ENCODE measurements at regions not wholly inside any gene's neighbourhood (a gene's known extent, or its start where the extent isn't known, plus 50 kb on each side); places are given as distances from the start of the nearest gene placed in this dataset.

GRCh38 chr7:53697913-53698312 lies 662.5 kb downstream of the POM121L12 start:
- no TSS peak for BruUV-seq (replicated peaks)
- intact Hi-C loops (cut with micrococcal nuclease) = no loop called here
- RAD21 ChIA-PET (ENCODE audit: low non-redundant PET in 1 of 2, low total read pairs in 2 of 2, uncharacterized antibody in 2 of 2, unreplicated experiment in 2 of 2) = no interaction called here

More at GRCh38 chr7:53697913-53698312, 662.5 kb downstream of the POM121L12 start:
- H3K9me3 ChIP-seq (ENCODE audit: control insufficient read depth in 1 of 2, insufficient read depth in 1 of 2, low read depth in 1 of 2, low read length in 2 of 2) = peaks cover 4 to 17% of the 10 kb centered on the region in 2 experiments; a peak in 3 of 4 replicates
- H3K4me1 ChIP-seq (ENCODE audit: control insufficient read depth in 1 of 2, insufficient read depth in 2 of 2, low read length in 2 of 2) = no peaks in the 10 kb centered on the region
- H3K27me3 ChIP-seq (ENCODE audit: insufficient read depth, low read length) = no peaks in the 10 kb centered on the region
- no peak overlapping the region for H3K4me2 ChIP-seq (ENCODE audit: low read length)
- H3K79me2 ChIP-seq (ENCODE audit: insufficient read depth, low read length) = no peaks in the 10 kb centered on the region
- TF ChIP-seq SP1 (IDR thresholded peaks at IDR 0.05; ENCODE audit: low read depth) (no peak), YY1 (IDR thresholded peaks at IDR 0.05; ENCODE audit: extremely low read depth, insufficient replicate concordance, low read depth, low read length) (no peak), ZNF274 (IDR thresholded peaks at IDR 0.05; ENCODE audit: low read depth, low read length) (no peak), TCF7L2 (IDR thresholded peaks at IDR 0.05; ENCODE audit: borderline replicate concordance, extremely low read depth, insufficient read depth, insufficient read length) (no peak), ATF3 (IDR thresholded peaks at IDR 0.05) (no peak), RAD21 (IDR thresholded peaks at IDR 0.05; ENCODE audit: low read depth) (no peak), SIN3A (IDR thresholded peaks at IDR 0.05; ENCODE audit: low read depth) (no peak), CTCF (IDR thresholded peaks at IDR 0.05 in 2 of 3, conservative IDR thresholded peaks at IDR 0.05 in 1 of 3; ENCODE audit: borderline replicate concordance in 1 of 3, insufficient read depth in 1 of 3, low read depth in 2 of 3, low read length in 2 of 3) (no peak), POLR2A (IDR thresholded peaks at IDR 0.05; ENCODE audit: borderline replicate concordance, extremely low read depth, insufficient read depth, insufficient read length) (no peak), ELF1 (IDR thresholded peaks at IDR 0.05; ENCODE audit: borderline replicate concordance, low read depth) (no peak), EGR1 (IDR thresholded peaks at IDR 0.05; ENCODE audit: low read depth) (no peak), EZH2 (IDR thresholded peaks at IDR 0.05) (no peak), JUND (IDR thresholded peaks at IDR 0.05) (no peak), CBX3 (IDR thresholded peaks at IDR 0.05; ENCODE audit: low read depth) (no peak), REST (IDR thresholded peaks at IDR 0.05; ENCODE audit: low read depth) (no peak), SRF (IDR thresholded peaks at IDR 0.05; ENCODE audit: low read depth) (no peak)
- no peaks in the 10 kb centered on the region for H4K20me1 ChIP-seq (ENCODE audit: insufficient read depth)
- no peak for ATAC-seq
- no peaks in the 10 kb centered on the region for H3K36me3 ChIP-seq (ENCODE audit: control insufficient read depth in 1 of 2, insufficient read depth in 2 of 2, low read length in 2 of 2)
- no peak overlapping the region for H3K9ac ChIP-seq (ENCODE audit: low read length)
- no peak overlapping the region for H3K27ac ChIP-seq (ENCODE audit: low read depth, low read length)
- H3K9me2 ChIP-seq (ENCODE audit: insufficient read depth) = no peaks in the 10 kb centered on the region
- no peak overlapping the region for H2AFZ ChIP-seq (ENCODE audit: low read depth, low read length, poor library complexity, severe bottlenecking)
- H3K4me3 ChIP-seq (replicated peaks in 1 of 2; ENCODE audit: low read depth in 1 of 2, low read length in 2 of 2) = no peak overlapping the region
- DNase-seq (ENCODE audit: low read depth, low spot score) = no peak
- CTCF ChIA-PET = no interaction called here
- POLR2A ChIA-PET = no interaction called here

Measured in HCT116 (cell line).